Activated CD8-positive, alpha-beta memory T cell treated with anti-CD3 and anti-CD28 coated beads, Interleukin-2, amount 50 U/mL, for 4 hours (primary cell): ENCODE measurements at regions not wholly inside any gene's neighbourhood (a gene's known extent, or its start where the extent isn't known, plus 50 kb on each side); places are given as distances from the start of the nearest gene placed in this dataset.
A peak's percentile ranks its signal among the peaks of the same experiment; 100 is the strongest.

Experiments
- DNase-seq: peaks from one replicate; pipeline ENCODE4 v3.0.0-alpha.2; 2020

DNA sequence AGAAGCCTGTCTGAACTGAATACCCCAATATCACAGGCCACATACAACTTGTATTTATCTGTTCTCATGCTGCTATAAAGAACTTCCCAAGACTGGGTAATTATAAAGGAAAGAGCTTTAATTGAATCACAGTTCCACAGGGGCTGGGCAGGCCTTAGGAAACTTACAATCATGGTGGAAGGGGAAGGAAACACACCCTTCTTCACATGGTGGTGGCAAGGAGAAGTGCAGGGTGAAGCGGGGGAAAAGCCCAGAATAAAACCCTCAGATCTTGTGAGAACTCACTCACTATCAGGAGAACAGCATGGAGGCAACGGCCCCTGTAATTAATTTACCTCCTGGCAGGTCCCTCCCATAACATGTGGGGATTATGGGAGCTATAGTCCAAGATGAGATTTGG is 50.3 kb upstream of the FNDC1 start:
- DNase-seq: no peak

DNA sequence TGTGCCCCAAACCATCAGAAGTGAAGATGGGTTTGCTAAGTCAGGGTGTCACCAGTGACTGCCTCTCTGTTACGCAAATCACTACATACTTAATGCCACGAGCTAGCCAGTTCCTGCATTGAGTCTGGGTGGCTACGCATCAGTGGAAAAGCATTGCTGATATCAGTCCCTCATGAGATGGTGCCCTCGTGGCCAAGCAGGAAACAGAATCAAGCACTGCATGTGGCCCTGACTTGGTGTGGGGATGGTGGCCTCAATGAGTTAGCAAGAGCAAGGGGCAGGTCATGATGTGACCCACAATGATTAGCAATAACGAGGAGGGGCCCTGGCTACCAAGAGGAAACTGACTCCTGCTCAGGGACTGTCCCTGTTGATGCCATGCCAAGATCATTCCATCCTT is 51.6 kb upstream of the FNDC1 start:
- DNase-seq: no peak

DNA sequence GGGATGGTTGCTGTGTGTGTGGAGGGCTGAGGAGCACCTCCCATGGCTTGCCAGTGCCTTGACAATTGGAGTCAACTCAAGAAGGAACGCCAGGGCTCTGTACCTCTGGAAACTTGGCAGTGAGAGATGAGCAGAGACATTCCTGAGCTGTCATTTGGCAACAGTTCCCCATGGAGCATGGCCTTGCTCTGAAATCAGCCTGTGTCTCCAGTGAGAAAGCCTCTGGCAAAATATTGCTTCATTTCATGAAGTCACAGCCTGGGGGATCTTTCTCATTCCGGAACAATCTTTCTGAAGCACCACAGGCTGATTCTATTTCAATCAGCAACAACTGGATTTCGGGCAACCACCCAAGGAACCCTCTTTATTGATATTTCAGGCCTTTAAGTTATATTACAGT is 52.2 kb upstream of the FNDC1 start:
- DNase-seq: no peak

DNA sequence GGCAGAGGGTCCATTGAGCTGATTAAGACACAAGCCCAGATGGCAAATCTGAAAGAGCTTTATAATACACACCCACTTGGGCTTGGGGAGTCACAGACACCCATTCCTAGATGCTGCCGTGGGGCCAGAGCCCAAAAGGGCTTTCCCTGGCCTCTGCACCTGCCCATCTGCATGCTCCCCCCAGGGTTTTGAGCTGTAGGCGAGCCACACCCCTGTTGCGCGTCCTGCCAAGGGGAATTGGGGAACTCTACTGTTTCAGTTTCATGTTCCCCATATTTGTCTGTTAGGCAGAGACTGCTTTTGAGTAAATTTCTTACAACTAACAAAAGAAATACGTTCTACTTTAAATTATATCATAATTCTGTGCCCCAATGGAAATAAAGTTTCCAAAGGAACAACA is 52.9 kb upstream of the FNDC1 start:
- DNase-seq: no peak

DNA sequence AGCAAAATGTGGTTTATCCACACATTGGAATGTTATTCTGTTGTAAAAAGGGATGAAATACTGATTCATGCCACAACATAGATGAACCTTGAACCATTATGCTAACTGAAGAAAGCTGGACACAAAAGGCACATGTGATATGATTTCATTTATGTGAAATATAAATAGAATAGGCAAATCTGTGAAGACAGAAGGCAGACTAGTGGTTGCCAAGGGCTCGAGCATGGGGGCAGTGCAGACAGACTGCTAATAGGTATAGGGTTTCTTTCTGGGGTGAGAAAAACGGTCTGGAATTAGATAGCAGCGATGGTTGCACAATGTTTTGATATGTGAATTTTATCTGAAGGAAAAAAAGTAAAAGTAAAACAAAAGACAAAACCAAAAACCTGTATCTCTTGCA is 54.6 kb upstream of the FNDC1 start:
- DNase-seq: no peak

DNA sequence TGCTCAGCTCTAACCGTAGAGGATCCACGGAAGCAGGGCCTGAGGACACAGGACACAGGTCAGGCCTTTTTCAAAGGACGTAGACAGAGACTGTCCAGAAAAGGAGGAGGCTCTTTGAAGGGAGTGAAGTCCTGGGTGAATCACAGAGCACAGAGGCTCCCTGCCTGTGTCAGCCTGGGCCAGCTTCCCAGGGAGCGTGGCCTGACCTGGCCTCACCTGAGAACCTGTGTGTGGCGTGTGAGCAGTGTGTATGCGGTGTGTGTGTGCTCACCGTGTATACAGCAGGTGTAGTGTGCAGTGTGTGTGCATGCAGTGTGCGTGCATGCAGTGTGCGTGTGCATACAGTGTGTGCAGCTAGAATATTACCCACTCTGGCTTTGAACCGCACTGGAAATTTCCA is 56.0 kb upstream of the FNDC1 start:
- DNase-seq: no peak

DNA sequence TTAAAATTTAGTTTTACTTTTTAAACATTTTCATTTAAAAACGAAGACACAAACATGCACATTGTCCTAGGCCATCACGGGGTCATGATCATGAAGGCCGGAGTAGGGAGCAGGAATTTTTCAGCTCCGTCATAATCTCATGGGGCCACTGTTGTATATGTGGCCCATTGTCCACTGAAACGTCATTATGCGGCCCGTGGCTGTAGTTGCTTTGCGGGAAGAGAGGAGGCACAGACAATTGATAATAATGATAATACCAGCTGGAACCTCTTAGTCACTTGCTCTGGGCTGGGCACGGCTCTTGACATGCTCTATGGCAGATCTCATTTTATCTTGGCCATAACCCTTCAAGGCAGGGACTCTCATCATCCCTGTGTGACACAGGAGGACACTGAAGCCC is 56.5 kb upstream of the FNDC1 start:
- DNase-seq: no peak

DNA sequence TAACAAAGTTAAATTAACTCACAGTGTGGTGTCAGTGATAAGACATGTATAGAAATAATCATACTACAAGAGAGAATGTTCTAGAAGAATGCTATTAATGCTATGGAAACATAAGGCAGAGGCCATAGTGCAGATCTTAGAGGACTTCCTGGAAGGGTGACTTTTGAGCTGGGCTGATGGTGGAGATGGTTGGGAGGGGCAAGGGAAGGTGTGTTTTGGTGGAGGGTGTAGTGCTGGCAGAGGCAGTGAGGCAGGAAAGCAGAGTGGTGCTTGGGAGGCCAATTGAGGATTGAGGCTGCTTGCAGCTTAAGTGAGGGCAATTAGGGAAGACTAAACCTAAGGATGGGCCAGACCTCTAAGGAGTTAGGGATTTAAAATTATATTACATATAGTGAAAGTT is 58.5 kb upstream of the FNDC1 start:
- DNase-seq: no peak

DNA sequence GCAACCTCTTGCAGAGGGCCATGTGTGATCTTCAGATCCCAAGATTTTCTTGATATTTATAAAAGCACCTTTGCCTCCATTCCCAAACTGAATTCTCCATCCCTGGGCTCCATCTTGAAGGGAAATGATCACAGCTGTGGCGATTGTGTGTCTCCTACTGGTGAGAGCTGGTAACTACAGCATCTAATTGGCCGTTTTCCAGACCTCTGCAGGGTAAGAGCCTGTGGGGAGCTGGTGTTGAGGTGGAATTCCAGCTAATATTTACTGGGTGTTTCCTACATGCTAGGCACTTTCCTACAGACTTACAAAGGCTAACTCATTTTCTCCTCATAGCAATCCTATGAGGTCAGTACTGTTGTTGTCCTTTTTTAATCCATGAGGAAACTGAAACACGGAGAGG is 59.2 kb upstream of the FNDC1 start:
- no peak for DNase-seq

DNA sequence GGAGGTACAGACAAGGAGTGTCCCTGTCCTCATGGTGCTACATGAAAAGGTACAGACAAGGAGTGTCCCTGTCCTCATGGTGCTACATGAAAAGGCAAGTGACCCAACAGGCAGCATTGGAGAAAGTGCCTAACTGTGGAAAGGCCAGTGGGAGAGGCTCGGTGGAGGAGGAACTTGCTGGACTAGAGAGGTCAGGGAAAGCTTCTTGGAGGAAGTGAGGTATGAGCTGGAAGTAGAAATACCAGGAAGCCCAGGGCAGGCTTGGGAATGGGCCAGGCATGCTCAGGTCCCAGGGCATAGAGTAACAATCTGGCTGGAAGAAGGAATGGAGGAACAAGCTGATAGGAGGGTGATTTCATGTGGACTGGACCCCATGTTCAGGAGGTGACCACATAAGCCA is 59.8 kb upstream of the FNDC1 start:
- DNase-seq: no peak

DNA sequence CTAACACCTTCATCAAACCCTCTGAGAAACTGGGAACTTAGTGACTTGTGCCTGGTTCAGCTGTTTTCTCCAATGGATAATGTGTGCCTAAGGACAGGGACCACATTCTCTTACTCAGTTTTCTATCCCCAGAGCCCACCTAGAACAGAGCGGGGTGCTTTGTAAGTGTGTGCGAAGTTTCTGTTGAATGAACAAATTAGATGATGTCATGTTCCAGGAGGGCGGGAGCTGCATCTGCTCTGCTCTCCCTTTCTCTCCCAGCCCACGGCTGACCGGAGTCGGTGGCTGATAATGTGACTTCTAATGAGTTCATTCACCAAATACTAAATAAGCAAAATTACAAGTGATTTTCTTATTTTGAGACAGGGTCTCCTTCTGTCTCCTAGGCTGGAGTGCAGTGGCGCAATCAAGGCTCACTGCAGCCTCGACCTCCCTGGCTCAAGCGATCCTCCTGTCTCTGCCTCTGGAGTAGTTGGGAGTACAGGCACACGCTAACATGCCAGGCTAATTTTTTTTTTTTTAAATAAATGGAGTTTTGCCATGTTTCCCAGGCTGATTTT is 60.7 kb upstream of the FNDC1 start:
- DNase-seq: no peak

DNA sequence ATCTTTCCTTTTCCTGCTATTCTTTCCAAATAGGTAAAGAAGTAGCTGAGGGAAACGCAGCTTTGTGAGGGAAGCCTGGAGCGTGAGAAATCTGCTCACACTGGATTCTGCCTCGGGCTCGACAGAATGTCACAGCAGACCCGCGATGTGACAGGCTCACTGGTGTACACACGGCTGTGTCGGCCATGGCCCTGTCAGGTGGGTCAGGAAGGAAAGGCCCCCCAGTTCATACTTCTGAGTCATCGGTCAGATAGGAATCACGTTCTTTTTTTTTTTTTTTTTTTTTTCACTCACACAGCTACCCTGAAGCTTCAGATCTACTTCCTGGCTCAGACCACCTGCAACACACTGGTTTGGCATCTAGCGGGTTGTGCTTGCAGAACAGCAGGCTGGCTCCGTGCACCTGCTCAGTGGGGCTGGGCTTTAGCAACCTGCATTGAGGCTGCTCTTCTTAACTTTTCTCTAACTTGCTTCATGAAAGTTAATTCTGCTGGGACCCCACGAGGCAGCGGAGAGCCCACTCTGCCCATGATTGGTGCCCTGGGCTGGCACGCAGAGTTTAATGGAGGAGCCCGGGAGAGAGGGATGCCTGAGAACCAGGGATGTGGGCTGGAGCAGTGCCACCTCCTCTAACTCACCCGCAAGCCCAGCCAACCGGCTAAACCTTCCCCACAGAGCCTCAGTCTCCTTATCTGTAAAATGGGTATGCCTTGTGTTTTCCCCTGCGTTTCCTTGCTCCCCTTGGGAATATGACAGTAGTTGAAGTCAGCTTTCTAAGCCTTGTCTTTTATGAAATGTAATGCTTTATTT is 61.5 kb upstream of the FNDC1 start:
- peak; percentile 57 for DNase-seq

DNA sequence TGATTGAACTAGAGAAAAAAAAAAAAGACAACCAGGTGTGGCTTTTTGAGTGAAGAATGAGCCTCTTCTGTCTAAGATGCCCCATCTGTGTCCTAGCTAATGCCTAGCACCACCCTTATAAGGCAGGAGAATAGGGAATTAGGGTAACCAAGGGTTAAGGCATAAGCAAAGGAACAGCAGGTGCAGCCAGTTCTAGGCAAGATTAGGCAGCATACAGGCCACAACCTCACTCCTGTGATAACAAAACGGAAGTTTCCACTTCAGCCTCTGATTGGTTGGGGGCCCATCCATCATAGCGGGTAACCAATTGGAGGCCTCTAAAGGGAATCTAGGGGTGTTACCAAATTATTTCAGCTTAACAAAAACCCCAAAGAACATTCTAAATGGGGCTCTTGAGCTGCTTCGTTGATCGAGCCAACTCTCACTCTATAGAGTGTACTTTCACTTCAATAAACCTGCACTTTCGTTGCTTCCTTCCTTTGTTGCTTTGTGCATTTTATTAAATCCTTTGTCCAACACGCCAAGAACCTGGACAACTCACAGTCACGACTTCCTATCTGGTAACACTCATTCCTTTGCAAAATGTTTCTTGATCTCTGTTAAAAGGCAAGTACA is 61.9 kb upstream of the TAGAP start:
- DNase-seq: peak; percentile 86

DNA sequence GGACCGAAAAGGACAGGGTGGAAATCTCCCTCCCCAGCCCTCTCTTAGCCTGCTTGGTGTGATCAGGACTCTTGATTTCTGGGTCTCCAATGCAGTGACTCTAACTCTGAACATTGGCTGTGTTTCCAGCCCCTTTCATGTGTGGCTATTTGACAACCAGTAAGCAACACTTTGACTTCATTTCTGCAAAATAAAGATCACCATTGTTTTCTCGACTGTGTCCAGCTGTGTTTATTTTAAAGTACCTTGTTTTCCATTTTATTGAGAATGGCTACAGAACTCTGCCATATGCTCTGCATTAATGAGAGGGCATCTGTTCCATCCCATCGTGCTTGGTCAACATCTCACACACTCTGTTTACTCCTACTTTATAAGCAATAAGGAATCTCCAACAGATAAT is 60.9 kb upstream of the TAGAP start:
- DNase-seq: no peak

DNA sequence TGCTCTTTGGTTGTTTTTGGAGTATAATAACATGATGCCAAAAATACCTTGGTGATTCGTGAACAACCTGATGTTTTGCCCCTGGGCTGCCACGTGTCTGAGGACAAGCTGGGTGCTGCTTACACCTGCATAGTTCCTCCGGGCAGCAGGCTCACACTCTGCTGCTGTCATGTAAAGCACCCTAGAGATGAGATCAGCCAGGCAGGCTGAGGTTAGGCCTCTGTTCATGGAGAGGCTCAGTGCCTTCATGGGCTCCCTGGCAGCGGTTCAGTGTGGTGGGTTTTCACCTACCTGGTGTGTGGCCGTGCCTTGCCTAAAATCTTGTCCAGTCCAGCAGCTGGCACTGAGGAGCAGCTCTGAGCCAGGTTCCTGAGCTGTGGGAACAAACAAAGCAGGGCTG is 60.1 kb upstream of the TAGAP start:
- no peak for DNase-seq

DNA sequence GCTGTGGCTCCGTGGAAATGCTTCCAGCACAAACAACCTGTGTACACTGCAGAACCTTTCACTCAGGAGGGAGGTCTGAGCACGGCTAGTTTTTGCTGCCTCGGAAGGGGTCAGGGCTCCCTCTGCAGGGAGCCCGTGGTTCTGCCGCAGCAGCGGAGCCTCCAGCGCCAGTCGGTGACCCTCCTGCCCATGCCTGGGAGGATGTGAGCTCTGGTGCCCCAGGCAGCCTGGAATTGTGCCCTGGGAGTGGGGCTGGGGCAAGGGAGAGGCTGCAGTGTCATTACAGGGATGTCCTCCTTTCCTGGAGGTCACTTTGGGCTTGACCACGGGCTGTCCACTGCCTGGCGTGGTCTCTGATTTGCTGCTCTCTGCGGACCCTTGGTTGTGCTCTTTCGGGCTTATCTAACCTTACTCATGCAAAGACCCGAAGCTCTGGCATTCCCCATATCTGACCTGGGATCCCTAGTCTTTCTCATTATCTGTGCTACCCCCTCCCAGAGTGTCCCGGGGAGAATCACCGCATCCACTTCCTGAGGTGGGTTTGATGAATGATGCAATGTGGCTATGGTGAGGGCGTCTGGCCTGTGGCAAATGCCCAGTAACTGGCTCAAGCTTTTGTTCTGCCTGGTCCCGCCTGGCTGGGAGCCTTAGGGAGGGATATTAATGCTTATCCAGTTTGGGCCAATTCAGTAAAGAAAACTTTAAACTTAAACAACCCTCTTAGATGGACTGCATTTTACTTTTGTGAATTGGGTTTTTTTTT is 59.6 kb upstream of the TAGAP start:
- DNase-seq: peak; percentile 80

DNA sequence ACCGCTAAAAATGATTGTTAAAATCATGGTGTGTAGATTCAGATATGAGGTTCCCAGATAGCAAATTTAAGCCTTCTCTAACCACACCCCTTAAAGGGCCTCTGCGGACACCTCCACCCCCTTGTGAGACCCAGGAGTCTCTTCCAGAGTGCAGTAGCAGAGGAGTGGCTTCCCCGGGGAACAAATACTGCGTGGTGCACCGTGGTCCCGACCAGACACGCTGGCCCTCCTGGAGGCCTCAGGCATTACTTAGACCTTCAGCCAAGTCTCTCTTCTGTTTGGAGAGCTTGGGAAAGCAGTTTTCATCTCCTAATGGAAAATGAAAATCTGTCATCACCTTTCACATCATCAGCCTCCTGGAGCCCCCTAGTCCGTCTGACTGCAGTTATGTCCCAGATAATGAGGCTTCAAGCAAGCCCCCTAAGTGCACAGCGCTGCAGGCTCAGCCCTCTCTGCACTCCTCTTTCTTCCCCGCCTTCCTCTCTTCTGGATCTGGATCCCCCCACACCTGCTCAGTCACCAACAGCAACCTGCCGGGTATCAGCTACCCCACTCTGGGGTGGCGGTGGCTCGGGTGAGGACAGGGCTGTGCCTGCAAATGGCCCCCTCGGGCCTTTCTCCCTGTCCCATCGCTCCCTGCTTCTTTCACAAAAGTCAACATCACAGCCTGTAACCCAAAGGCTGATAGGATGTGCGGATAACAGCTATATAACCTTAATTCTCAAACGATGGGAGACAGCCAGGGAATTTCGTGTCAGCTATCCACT is 58.8 kb upstream of the TAGAP start:
- no peak for DNase-seq

DNA sequence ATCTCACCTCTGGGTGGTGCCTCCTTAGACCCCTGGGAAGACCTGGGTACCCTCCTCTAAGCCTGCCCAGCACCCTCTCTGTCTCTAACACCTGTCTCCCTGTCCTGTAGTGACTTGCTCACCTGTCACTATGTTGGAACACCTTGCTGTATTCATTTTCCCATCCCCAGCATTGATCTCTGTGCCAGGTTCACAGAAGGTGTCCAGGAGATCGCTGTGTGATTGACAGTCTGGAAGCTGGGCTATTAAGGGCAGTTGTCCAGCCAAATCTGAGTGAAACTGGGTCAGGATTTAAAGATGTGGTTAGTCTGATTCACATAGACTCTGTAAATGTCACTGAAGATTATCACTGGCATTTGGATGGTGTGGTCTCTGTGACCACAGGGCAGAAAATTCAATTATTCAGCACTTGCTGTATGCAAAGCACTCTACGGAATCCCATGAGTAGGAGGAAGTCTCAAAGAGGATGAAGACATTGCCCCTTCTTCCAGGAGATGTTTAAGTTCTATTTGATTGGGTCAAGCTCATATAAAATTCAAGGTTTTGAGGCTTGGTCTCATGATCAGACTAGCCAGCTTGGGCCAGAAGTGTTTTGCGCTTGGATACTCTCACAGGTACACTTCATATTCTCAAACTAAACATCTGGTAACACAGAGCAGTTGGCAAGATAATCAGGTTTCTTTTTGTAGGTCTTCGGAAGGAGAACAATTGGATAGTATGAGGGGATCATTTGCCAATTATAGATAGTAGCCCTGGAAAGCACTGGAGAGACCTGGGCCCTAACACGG is 57.8 kb upstream of the TAGAP start:
- no peak for DNase-seq

DNA sequence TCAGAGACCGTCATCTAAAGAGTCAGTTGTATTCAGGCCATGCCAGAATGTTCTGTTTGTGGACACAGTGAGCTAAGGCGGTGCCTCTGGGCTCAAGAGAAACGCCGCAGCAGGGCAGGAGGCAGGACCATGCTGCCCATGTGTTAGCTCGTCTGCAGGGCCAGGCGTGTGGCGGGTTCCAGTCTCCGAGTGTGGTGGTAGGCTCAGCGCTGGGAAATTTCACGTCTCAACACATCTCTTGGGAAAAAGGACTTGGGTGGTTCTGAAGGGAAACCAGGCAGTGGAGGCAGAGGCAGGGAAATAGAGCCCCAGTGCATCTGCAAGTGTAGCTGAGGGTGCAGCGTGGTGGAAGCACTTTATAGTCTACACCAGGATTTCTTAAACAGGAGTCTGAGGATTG is 56.9 kb upstream of the TAGAP start:
- no peak for DNase-seq

DNA sequence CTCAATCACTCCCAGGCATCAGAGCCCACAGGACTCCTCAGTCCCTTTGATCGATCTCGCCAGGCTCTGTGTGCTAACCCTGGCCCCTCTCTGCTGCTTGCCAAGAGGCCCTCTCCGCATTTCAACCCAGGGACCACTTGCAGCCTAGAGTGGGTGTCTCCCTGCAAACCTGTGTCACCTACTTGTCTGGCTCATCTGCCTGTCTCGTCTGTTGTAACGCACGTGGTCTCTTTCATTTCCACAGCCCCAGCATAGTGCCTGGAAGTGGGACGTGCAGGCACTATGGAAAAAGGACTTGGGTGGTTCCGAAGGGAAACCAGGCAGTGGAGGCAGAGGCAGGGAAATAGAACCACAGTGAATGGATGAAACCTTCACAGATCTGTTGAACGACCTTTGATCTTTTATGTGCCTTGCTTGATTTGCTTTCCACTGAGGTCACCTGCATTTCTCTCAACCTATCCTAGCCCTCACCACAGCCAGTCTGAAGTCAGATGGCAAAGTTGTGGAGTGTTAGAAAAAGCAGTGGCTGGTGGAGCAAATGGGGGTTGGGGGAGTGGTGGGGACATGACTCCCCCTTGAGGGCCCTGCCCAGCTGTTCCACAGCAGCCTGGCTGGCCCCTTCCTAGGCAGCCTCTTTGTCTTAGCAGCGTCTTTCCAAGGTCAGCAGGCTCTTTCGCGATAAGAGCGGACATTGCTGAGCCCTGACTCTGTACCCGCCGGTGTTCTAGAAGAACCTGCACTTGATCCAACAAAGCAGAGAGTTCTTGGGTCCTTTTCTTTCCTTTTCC is 55.8 kb upstream of the TAGAP start:
- no peak for DNase-seq

DNA sequence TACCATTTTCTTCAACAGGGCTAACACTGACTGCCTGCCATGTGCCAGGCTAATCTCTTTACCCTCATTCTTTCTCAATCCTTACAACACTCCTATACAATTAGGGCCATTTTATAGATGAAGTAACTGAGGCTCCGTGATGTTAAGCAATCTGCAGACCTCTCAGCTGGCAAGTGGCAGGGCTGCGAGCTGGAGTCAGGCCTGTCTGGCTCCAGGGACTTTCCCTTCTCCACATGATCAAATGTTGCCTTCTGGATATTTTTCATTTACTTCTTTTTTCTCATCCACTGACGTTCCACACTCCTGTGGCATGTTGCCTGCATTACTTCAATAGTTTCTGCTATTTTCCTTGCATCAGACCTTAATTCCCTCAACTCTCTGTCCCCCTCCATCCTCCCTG is 55.2 kb upstream of the TAGAP start:
- no peak for DNase-seq
